Cerebellar nuclear complex (tissue), 1 donor: ENCODE measurements at regions not wholly inside any gene's neighbourhood (a gene's known extent, or its start where the extent isn't known, plus 50 kb on each side); places are given as distances from the start of the nearest gene placed in this dataset.
"Not testable (repeated sequence)": the region's sequence is repeated elsewhere in the genome, so short reads cannot be mapped to it uniquely, and the experiment has no call there.

ENCODE experiments used
- DNase-seq, 2 experiments: peaks; one replicate each; lab custom pipeline; 2025; lab: John Stamatoyannopoulos, UW

DNA sequence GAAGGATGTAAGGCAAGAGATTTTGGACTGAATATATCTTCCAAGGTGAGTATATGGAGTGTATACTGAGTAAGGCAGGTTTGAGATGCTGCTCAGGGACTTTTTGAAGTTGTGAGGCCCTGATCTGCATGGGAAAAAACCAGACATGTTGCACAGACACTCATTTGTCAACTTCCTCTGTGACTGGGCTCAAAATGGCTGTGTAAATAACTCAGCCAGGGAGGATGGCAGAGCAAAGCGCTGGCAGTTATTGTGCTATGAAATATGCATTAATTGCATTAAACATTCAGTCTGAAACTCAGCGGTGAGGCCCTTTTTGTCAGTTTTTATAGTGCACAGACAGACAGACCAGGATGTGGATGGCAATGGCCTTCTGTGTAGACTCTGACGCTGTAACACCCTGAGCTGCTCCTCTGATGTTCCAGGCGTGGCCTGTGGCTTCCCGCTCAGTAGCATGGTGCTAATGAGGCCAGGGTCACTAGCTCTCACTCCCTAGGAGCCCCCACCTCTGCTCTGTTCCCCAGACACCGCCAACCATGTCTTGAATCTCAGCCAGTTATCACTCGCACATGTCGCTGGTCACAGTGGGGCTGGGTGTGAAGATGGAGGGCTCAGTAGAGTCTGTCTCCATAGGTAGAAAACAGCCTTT lies 307.0 kb upstream of the PROX1 start:
- no peak for DNase-seq

DNA sequence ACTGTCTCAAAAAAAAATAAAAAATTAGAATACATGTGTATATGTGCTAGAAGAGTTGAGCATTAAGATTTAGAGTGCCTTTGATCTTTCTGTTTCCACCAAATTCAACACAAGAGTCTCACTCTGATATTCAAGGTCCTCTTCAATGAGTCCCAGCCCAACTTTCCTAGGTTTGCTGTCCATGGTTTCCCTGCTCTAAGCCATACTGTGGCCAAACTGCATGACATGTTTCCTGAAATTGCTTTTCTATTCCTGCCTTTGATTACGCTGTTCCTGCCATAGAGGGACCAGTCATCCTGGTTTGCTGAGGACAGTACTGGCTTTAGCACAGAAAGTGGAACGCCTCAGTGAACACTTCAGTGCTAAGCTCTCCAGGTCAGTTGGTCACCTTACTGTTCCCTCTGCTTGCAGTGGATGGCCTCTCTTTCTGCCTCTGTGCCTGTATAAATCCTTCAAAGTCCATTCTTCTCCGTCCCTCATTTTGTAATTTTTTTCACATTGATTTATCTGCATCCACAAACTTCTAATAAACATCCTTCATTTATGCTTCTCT lies 305.9 kb upstream of the PROX1 start:
- no peak for DNase-seq

DNA sequence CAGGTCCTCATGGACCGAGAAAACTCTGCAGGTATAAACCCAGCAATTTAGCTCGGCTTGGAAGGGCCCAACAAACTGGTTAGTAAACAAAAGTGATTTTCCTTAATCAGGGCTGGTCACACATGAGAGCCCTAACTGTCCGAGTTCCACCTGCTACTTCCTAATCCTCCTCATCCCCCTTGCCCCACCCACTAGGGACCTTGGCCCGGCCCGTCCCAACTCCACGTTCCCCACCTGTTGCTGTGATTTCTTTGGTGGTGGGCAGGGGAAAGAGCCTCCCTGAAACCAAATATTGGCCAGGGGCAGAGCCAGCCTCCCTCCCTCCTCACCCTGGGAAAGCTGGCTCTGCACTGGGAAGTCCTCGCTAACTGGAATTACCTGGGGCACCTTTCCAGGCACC lies 304.2 kb upstream of the PROX1 start:
- DNase-seq: no peak

GRCh38 chr1:213684454-213684853 lies 303.3 kb upstream of the PROX1 start:
- DNase-seq: no peak

GRCh38 chr1:213685992-213686582 lies 301.7 kb upstream of the PROX1 start:
- no peak for DNase-seq

- DNase-seq: no peak
Measured at GRCh38 chr1:213686983-213687382, 300.8 kb upstream of the PROX1 start.

DNA sequence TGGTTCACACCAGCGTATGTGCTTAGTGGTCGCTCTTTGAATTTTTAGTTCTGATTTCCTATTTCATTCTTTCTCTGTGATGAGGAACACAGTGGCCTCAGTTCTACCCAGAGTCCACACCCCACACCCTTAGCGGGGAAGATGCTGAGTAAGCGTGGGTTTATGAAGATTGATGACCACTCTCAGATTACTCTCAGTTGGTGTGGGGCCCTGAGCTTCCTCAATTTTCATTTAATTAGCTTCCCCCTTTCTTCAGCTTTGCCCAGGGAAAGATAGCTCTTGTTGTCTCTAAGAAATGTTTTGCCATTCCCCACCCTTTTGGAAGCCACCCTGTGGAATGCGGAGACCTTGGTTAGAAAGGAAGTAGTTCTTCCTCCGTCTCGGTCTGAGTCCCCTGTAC lies 299.9 kb upstream of the PROX1 start:
- no peak for DNase-seq

GRCh38 chr1:213688655-213689054 lies 299.1 kb upstream of the PROX1 start:
- no peak for DNase-seq

- DNase-seq: no peak
Measured at GRCh38 chr1:213689260-213689659, 298.5 kb upstream of the PROX1 start.

DNA sequence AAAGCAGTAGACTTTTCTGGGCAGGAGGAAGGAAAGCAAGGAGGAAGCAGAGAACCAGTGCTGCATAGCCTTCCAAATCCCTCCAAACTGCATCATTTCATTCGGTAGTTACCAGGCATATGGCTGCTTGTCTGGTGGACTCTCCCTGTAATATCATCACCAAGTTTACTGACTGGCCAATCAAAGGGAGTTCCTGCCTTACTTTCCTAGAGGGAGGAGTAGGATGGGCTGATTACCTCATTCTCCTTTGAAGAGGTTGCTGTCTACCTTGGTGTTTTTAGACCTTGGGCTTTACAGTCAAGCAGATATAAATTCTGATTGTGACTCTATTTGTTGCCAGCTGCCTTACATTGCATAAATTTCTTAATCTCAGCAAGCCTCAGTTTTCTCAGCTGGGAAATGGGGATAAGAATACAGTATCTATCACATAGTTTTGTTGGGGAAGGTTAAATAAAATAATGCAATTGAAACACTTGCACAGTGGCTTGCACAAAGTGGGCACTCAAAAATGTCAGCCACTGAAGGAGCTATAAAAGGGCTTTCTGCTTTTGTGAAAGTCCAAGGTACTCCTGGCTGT lies 297.3 kb upstream of the PROX1 start:
- DNase-seq: no peak

- no peak for DNase-seq
Measured at GRCh38 chr1:213692321-213692720, 295.5 kb upstream of the PROX1 start.

DNA sequence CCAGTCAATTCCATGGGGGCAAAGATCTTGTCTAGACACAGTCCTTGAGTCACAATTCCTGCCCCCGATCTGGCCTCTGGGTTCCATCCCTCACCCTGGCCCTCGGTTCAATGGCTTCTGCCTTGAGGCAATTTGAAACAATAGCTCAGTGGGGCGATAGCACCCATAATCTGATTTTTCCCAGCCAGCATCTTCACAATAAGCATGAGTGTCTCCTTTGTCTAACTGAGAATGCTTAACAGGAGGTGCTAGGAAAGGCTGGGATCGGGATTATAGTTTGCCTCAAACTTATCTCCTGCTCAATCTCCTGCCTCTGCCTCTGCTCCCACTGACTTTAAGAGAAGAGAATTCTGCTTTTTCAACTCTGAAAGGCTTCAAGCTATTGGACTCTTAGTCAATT lies 293.9 kb upstream of the PROX1 start:
- DNase-seq: no peak

DNA sequence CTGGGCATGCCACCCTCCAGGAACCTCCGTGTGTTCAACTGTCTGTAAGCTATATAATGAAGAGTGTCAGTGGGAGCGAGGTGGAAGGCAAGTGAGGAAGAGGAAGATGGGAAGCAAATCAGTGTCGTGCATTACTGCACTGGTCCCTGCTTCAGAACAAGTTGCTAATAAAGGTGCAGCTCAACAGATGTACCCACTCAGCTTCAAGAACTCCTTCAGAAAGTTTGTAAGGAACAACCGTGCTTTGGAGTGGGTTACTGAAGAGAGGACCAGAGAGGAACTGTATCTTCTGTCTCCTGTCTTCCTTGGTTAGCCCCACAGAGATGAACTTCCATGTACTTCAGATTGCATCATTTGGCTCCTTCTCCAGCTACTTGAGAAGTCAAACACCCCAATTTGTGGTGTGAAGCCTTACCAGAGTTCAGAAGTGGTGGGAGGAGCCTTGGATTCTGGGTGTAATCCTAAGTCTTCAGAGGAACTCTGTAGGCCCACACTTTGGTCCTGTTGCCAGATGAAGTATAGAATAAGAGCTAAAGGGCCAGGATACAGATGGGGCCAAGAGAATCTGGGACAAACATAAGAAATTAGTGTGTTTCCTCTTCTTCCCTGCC lies 290.5 kb upstream of the PROX1 start:
- no peak for DNase-seq

GRCh38 chr1:213698092-213698702 lies 289.6 kb upstream of the PROX1 start:
- DNase-seq: no peak

DNA sequence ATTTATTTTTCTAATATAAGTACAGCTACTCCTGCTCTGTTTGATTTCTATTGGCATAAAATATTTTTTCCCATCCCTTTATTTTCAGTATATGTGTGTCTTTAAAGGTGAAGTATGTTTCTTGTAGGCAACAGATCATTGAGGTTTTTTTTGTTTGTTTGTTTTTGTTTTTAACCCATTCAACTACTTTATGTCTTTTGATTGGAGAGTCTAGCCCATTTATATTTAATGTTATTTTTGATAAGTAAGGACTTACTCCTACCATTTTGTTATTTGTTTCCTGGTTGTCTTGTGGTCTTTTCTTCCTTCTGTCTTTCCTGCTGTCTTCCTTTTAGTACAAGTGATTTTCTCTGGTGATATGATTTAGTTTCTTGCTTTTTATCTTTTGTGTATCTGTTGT lies 285.1 kb upstream of the PROX1 start:
- DNase-seq: no peak

- DNase-seq: no peak
Measured at GRCh38 chr1:213704941-213705340, 282.8 kb upstream of the PROX1 start.

DNA sequence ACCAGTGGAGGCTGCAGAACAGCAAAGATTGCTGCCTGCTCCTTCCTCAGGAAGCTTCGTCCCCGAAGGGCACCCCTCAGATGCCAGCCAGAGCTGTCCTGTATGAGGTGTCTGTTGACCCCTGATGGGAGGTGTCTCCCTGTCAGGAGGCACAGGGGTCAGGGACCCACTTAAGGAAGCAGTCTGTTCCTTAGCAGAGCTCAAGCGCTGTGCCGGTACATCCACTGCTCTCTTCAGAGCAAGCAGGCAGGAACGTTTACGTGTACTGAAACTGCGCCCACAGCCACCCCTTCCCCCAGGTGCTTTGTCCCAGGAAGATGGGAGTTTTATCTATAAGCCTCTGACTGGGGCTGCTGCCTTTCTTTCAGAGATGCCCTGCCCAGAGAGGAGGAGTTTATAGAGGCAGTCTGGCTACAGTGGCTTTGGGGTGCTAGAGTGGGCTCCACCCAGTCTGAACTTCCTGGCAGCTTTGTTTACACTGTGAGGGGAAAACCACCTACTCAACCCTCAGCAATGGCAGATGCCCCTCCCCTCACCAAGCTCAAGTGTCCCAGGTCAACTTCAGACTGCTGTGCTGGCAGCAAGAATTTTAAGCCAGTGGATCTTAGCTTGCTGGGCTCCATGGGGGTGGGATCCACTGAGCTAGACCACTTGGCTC lies 275.8 kb upstream of the PROX1 start:
- DNase-seq: not testable (repeated sequence)

- DNase-seq: no peak
Measured at GRCh38 chr1:213714645-213715044, 273.1 kb upstream of the PROX1 start.

DNA sequence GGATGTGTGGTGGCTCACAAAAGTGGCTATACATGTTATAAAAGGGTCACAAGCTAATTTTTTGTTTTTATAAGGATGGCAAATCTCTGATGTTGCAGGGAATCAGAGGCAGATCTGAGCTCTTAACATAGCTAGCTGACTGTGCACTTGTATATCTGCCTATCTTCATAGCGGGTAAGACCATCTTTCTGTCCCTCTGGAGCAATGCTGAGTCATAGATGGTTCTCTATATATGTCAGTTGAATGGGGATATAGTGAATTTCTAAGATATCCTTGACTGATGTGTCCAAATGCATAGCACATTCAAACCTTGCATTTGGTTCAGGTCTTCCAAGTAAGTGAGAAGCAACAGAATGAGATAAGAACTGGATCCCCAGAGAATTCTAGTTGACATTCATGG lies 272.6 kb upstream of the PROX1 start:
- DNase-seq: no peak

- no peak for DNase-seq
Measured at GRCh38 chr1:213719462-213719861, 268.3 kb upstream of the PROX1 start.

DNA sequence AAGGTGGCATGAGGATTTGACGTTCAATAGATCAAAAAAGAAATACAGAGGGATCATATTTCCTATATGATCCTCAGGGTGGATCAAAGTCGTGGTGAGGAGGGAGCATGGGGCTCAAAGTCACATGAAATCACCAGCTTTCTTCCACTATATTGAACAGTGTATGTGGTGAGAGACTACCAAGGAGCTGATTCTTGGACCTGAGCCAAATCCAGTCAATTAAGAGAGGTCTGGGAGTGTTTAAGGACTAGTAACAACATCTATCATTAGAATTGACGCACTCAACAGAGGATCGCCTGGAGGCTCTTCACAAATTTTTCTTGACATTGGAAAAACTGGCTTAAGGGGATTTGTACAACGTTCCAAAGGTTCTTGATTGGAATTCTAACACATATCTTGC lies 267.7 kb upstream of the PROX1 start:
- no peak for DNase-seq

GRCh38 chr1:213723187-213723586 lies 264.6 kb upstream of the PROX1 start:
- no peak for DNase-seq
